ENCODE measurements at regions not wholly inside any gene's neighbourhood (a gene's known extent, or its start where the extent isn't known, plus 50 kb on each side); places are given as distances from the start of the nearest gene placed in this dataset.

DNA sequence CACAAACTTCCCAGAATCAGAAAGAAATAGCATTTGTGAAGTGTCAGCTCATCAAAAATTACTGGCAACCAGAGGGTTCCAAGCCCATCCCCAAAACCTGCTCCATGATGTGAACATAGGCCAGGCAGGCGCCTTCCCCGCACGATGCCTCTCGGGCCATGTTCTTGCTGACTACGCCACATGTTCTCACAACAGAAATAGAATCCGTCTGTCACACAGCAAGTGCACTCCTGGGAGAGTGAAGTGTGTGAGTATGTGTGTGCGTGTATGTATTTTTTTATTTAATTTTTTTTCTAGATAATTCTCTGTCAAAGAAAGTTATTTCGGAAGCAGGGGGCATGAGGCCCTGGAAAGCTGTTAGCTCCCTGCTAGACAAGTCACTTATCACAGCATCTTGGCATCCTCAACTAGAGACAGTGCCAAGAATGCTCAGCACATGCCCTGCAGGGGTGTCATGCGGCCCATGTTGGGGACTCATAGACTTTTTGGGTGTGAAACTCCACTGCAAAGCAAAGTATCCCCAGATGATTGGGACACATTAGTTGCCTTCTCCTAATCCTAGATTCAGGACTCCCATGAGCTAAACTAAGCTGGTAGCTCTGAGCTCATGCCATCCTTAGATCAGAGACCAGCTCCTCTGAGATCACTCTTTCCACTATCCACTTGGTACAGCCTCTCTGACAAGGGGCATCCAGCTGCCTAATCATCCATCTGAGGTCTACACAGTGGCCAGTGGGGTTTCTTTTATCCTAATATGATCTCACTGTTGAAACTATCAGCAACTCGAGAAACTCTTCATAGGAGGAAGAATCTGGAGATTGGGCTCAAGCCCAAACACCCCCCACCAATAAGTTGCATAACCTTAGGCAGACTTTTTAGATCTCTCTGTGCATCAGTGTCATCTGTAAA, 53.2 kb upstream of the CYRIA start:
- peak; percentile 67 for ATAC-seq (ENCODE audit: poor library complexity)
- intact Hi-C loops (cut with DNase I): no loop called here
- no peak for DNase-seq

DNA sequence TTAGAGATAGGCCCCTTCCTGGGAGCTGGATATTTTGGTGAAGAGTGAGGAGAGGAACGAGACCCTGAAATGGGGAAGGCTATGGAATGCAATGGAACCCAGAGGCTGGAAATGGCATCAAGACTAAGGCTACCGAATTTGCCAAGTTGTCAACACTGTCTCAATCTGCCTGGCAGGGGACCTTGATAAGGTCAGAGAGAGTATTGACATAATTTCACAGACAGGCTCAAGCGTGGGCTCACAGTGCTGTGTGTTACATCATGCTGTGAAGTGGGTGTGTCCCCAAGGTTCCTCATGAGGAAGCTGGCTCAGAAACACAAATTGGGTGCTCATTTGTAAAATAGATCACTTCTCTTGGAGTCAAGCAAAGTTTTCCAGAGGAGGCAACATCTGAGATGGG, 51.8 kb upstream of the CYRIA start:
- intact Hi-C loops (cut with DNase I): no loop called here
- ATAC-seq (ENCODE audit: poor library complexity): peak; percentile 14
- DNase-seq: peak; percentile 43

DNA sequence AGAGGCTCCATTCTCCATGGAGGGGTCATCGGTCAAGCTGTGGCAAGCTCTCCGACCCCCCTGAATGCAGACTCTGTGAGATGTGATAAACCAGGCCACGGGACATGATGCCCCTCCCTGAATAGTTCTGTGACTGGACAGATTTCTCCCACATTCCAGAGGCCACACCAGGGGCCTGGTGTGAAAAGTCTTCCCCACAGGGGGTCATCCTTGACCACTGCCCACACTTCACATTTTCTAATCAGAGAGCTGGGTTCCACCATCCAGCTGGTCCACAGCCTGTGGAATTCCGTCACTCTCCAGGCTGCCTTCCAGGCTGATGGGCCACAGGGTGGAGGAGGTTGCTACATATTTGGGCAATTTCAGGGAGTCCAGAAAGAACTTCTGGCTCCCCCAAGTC, 51.3 kb upstream of the CYRIA start:
- intact Hi-C loops (cut with DNase I): no loop called here
- peak; percentile 42 for ATAC-seq (ENCODE audit: poor library complexity)
- peak; percentile 56 for DNase-seq

DNA sequence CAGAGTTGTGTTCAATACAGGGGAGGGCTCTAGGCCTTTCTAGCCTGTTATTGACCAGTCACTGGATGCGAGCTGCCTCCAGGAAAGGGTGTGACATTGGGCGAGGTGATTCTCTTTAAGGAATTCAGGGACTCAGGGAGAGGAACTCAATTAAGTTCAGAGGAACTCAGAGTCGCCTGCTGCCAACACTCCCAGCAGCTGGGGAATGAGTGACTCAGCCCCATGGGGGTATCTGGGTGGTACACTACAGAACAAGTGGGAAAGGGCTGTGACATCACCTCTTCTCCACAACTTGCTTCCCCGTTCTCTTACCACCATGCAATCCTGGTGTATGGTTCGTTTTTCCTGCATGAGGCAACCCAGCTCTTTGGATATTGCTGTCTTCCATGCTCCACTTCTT, 50.4 kb upstream of the CYRIA start:
- ATAC-seq (ENCODE audit: poor library complexity): no peak
- peak; percentile 35 for DNase-seq
- intact Hi-C loops (cut with DNase I): no loop called here
